RWPE2 (cell line): ENCODE measurements at regions not wholly inside any gene's neighbourhood (a gene's known extent, or its start where the extent isn't known, plus 50 kb on each side); places are given as distances from the start of the nearest gene placed in this dataset.

Experiments used
- ATAC-seq: fragments of 200-7000 bp; cut with Tn5 transposase; 3 replicates; pipeline ENCODE4 v1.9.1; 2021; ENCODE audit warnings: low read depth
- DNase-seq: peaks from one replicate; pipeline ENCODE4 v3.0.0-alpha.2; 2020; ENCODE audit warnings: low spot score
- H3K27ac ChIP-seq: fragments of 450-650 bp; 2 replicates; pipeline ENCODE4 v1.5.1; 2017; ENCODE audit warnings: mild to moderate bottlenecking; ENCODE audit not compliant: poor library complexity, severe bottlenecking
- H3K27me3 ChIP-seq: fragments of 250-450 bp; sonication (Bioruptor Pico); 2 replicates; pipeline ENCODE4 v1.5.1; 2021; ENCODE audit warnings: mild to moderate bottlenecking, moderate library complexity; ENCODE audit not compliant: insufficient read depth, poor library complexity, severe bottlenecking
- H3K36me3 ChIP-seq: fragments of 250-450 bp; sonication (Bioruptor Pico); 2 replicates; pipeline ENCODE4 v1.5.1; 2020; ENCODE audit warnings: low read depth, mild to moderate bottlenecking, moderate library complexity
- H3K4me1 ChIP-seq: fragments of 250-450 bp; sonication (Bioruptor Pico); 2 replicates; pipeline ENCODE4 v1.5.1; 2021; ENCODE audit warnings: mild to moderate bottlenecking, moderate library complexity; ENCODE audit not compliant: insufficient read depth, poor library complexity, severe bottlenecking
- H3K4me3 ChIP-seq: fragments of 250-450 bp; sonication (Bioruptor Pico); 2 replicates; pipeline ENCODE4 v1.5.1; 2021; ENCODE audit warnings: mild to moderate bottlenecking, moderate library complexity; ENCODE audit not compliant: severe bottlenecking
- H3K9me3 ChIP-seq: fragments of 250-450 bp; sonication (Bioruptor Pico); 2 replicates; pipeline ENCODE4 v1.5.1; 2021; ENCODE audit warnings: mild to moderate bottlenecking, moderate library complexity; ENCODE audit not compliant: severe bottlenecking
- CTCF ChIP-seq: fragments of 450-650 bp; IDR thresholded peaks from one replicate; pipeline ENCODE4 v1.5.1; 2017; ENCODE audit warnings: mild to moderate bottlenecking, moderate library complexity; ENCODE audit not compliant: poor library complexity, severe bottlenecking

- no peak for ATAC-seq
- H3K27me3 ChIP-seq: no peaks in the 10 kb centered on the region
- DNase-seq: no peak
- H3K9me3 ChIP-seq: no peaks in the 10 kb centered on the region
- no peaks in the 10 kb centered on the region for H3K4me1 ChIP-seq
- H3K36me3 ChIP-seq: no peaks in the 10 kb centered on the region
- no peak overlapping the region for H3K27ac ChIP-seq
- H3K4me3 ChIP-seq: no peak overlapping the region
- TF ChIP-seq CTCF: no peak
These were observed 61.2 kb upstream of the RPH3AL start for GRCh38 chr17:413706-414380.

- TF ChIP-seq CTCF: no peak
- H3K27ac ChIP-seq: no peak overlapping the region
- H3K27me3 ChIP-seq: no peaks in the 10 kb centered on the region
- no peaks in the 10 kb centered on the region for H3K4me1 ChIP-seq
- ATAC-seq: no peak
- no peak for DNase-seq
- H3K4me3 ChIP-seq: no peak overlapping the region
- no peaks in the 10 kb centered on the region for H3K9me3 ChIP-seq
- H3K36me3 ChIP-seq: no peaks in the 10 kb centered on the region
These were observed 60.4 kb upstream of the RPH3AL start for GRCh38 chr17:413016-413350.

- DNase-seq: no peak
- ATAC-seq: no peak
These were observed 59.8 kb upstream of the RPH3AL start for GRCh38 chr17:412211-413015.

GRCh38 chr17:411421-412120 is 59.0 kb upstream of the RPH3AL start:
- no peak overlapping the region for H3K4me3 ChIP-seq
- H3K9me3 ChIP-seq: no peaks in the 10 kb centered on the region
- no peaks in the 10 kb centered on the region for H3K27me3 ChIP-seq
- no peak for ATAC-seq
- H3K27ac ChIP-seq: peak overlapping the region; percentile 38
- no peak for DNase-seq
- no peak for TF ChIP-seq CTCF
- H3K36me3 ChIP-seq: no peaks in the 10 kb centered on the region
- H3K4me1 ChIP-seq: no peaks in the 10 kb centered on the region

More at GRCh38 chr17:412211-413015, 59.8 kb upstream of the RPH3AL start:
- H3K27ac ChIP-seq: no peak overlapping the region
- no peaks in the 10 kb centered on the region for H3K9me3 ChIP-seq
- no peak overlapping the region for H3K4me3 ChIP-seq
- no peaks in the 10 kb centered on the region for H3K36me3 ChIP-seq
- H3K4me1 ChIP-seq: no peaks in the 10 kb centered on the region
- no peaks in the 10 kb centered on the region for H3K27me3 ChIP-seq
- peak; percentile 86 for TF ChIP-seq CTCF
